ENCODE measurements at regions not wholly inside any gene's neighbourhood (a gene's known extent, or its start where the extent isn't known, plus 50 kb on each side); places are given as distances from the start of the nearest gene placed in this dataset.

GRCh38 chr15:81853150-81853748, 192.6 kb downstream of the MEX3B start:
- DNase-seq (ENCODE audit: low spot score): no peak
- in situ Hi-C loops (cut with MboI; ENCODE audit: low pct_unique_long_range_greater_than_20kb, low sequenced_read_pairs, unreplicated experiment): no loop called here
- TF ChIP-seq CTCF (IDR thresholded peaks at IDR 0.05; ENCODE audit: extremely low read depth, insufficient read depth, missing control alignments): no peak

- in situ Hi-C loops (cut with MboI; ENCODE audit: low pct_unique_long_range_greater_than_20kb, low sequenced_read_pairs, unreplicated experiment): no loop called here
- no peak for TF ChIP-seq CTCF (IDR thresholded peaks at IDR 0.05; ENCODE audit: extremely low read depth, insufficient read depth, missing control alignments)
- no peak for DNase-seq (ENCODE audit: low spot score)
Observed at GRCh38 chr15:81852411-81853149, 193.2 kb downstream of the MEX3B start.

- no peak for DNase-seq (ENCODE audit: low spot score)
- no peak for TF ChIP-seq CTCF (IDR thresholded peaks at IDR 0.05; ENCODE audit: extremely low read depth, insufficient read depth, missing control alignments)
- in situ Hi-C loops (cut with MboI; ENCODE audit: low pct_unique_long_range_greater_than_20kb, low sequenced_read_pairs, unreplicated experiment): no loop called here
Observed at GRCh38 chr15:81851757-81852156, 194.1 kb downstream of the MEX3B start.

- no peak for DNase-seq (ENCODE audit: low spot score)
- in situ Hi-C loops (cut with MboI; ENCODE audit: low pct_unique_long_range_greater_than_20kb, low sequenced_read_pairs, unreplicated experiment): no loop called here
Observed at GRCh38 chr15:81851325-81851724, 194.5 kb downstream of the MEX3B start.

GRCh38 chr15:81849289-81849688, 196.5 kb downstream of the MEX3B start:
- DNase-seq (ENCODE audit: low spot score): no peak
- TF ChIP-seq CTCF (IDR thresholded peaks at IDR 0.05; ENCODE audit: extremely low read depth, insufficient read depth, missing control alignments): no peak
- in situ Hi-C loops (cut with MboI; ENCODE audit: low pct_unique_long_range_greater_than_20kb, low sequenced_read_pairs, unreplicated experiment): no loop called here

More at GRCh38 chr15:81851325-81851724, 194.5 kb downstream of the MEX3B start:
- TF ChIP-seq CTCF (IDR thresholded peaks at IDR 0.05; ENCODE audit: extremely low read depth, insufficient read depth, missing control alignments): no peak

- no peak for TF ChIP-seq CTCF (IDR thresholded peaks at IDR 0.05; ENCODE audit: extremely low read depth, insufficient read depth, missing control alignments)
- in situ Hi-C loops (cut with MboI; ENCODE audit: low pct_unique_long_range_greater_than_20kb, low sequenced_read_pairs, unreplicated experiment): no loop called here
- DNase-seq (ENCODE audit: low spot score): no peak
Observed at GRCh38 chr15:81848701-81849100, 197.1 kb downstream of the MEX3B start.
